Tibial artery (tissue), 4 donors: ENCODE measurements at regions not wholly inside any gene's neighbourhood (a gene's known extent, or its start where the extent isn't known, plus 50 kb on each side); places are given as distances from the start of the nearest gene placed in this dataset.

Experiments
- DNase-seq, 2 donors: peaks; one replicate each; pipeline ENCODE4 v3.0.0-alpha.2; 2019
- H3K27ac ChIP-seq, 2 donors: fragments of 200-600 bp; sonication (generic) in 1 of 2; 1 replicate in 1 of 2; 2 replicates in 1 of 2; pipeline ENCODE4 v1.5.1; 2018 to 2019; ENCODE audit warnings: mild to moderate bottlenecking in 1 of 2
- H3K27me3 ChIP-seq, 2 donors: fragments of 200-600 bp; sonication (generic) in 1 of 2; one replicate each; pipeline versions ENCODE4 v1.5.1 to v1.6.0; 2016 to 2019
- H3K36me3 ChIP-seq, 3 donors: fragments of 200-600 bp; sonication (generic) in 2 of 3; one replicate each; pipeline ENCODE4 v1.5.1; 2016 to 2019; ENCODE audit warnings: mild to moderate bottlenecking in 2 of 3
- H3K4me1 ChIP-seq, 4 donors: fragments of 200-600 bp; sonication (generic) in 2 of 4; 1 replicate in 3 of 4; 2 replicates in 1 of 4; pipeline ENCODE4 v1.5.1; 2016 to 2019
- H3K4me3 ChIP-seq, 2 donors: fragments of 200-600 bp; sonication (generic) in 1 of 2; 1 replicate in 1 of 2; 2 replicates in 1 of 2; pipeline ENCODE4 v1.5.1; 2018 to 2019; ENCODE audit warnings: mild to moderate bottlenecking in 2 of 2
- H3K9me3 ChIP-seq, 3 donors: fragments of 200-600 bp; sonication (generic) in 1 of 3; one replicate each; pipeline ENCODE4 v1.5.1; 2016 to 2019
- CTCF ChIP-seq, 2 experiments: fragments of 200-600 bp in 1 of 2; fragments of 450-650 bp in 1 of 2; IDR thresholded peaks; one replicate each; pipeline ENCODE4 v1.5.1; 2017 to 2019; ENCODE audit warnings: antibody characterized with exemption in 2 of 2, mild to moderate bottlenecking in 1 of 2, moderate library complexity in 1 of 2
- intact Hi-C: fragments of 100-400 bp; cut with DNase I; formaldehyde crosslinking; loops from one replicate; pipeline ENCODE4 v1.15.0; 2023; ENCODE audit warnings: low total_unique reads

- Histone ChIP-seq H3K4me1 (no peaks in the 10 kb centered on the region), H3K27me3 (no peaks in the 10 kb centered on the region), H3K4me3 (no peak overlapping the region), H3K27ac (no peak overlapping the region), H3K9me3 (no peaks in the 10 kb centered on the region), H3K36me3 (no peaks in the 10 kb centered on the region)
- no peak for DNase-seq
- intact Hi-C loops = no loop called here
- TF ChIP-seq CTCF (IDR thresholded peaks at IDR 0.05) = no peak
Measured at GRCh38 chr13:56338421-56338820, 802.3 kb upstream of the PRR20A start.

GRCh38 chr13:56347014-56347413 lies 793.7 kb upstream of the PRR20A start:
- H3K27me3 ChIP-seq = no peaks in the 10 kb centered on the region
- H3K36me3 ChIP-seq = no peaks in the 10 kb centered on the region
- no peaks in the 10 kb centered on the region for H3K9me3 ChIP-seq
- no peak for TF ChIP-seq CTCF (IDR thresholded peaks at IDR 0.05)
- no peak overlapping the region for H3K27ac ChIP-seq
- intact Hi-C loops = no loop called here
- DNase-seq = no peak
- H3K4me1 ChIP-seq = no peaks in the 10 kb centered on the region
- no peak overlapping the region for H3K4me3 ChIP-seq

GRCh38 chr13:56349866-56350265 lies 790.9 kb upstream of the PRR20A start:
- Histone ChIP-seq H3K36me3 (no peaks in the 10 kb centered on the region), H3K27me3 (no peaks in the 10 kb centered on the region), H3K9me3 (no peaks in the 10 kb centered on the region), H3K4me1 (peaks cover 0 to 9% (median 2%) of the 10 kb centered on the region in 4 donors), H3K27ac (no peak overlapping the region), H3K4me3 (no peak overlapping the region)
- intact Hi-C loops = no loop called here
- no peak for DNase-seq
- TF ChIP-seq CTCF (IDR thresholded peaks at IDR 0.05) = no peak

GRCh38 chr13:56351041-56351440 lies 789.7 kb upstream of the PRR20A start:
- TF ChIP-seq CTCF (IDR thresholded peaks at IDR 0.05) = no peak
- Histone ChIP-seq H3K27me3 (no peaks in the 10 kb centered on the region), H3K4me3 (no peak overlapping the region), H3K9me3 (no peaks in the 10 kb centered on the region), H3K27ac (no peak overlapping the region), H3K4me1 (peaks cover 0 to 9% (median 2%) of the 10 kb centered on the region in 4 donors), H3K36me3 (no peaks in the 10 kb centered on the region)
- DNase-seq = no peak
- intact Hi-C loops = no loop called here

GRCh38 chr13:56352361-56352760 lies 788.4 kb upstream of the PRR20A start:
- no peak for TF ChIP-seq CTCF (IDR thresholded peaks at IDR 0.05)
- DNase-seq = no peak
- H3K4me1 ChIP-seq = peaks cover 0 to 9% (median 2%) of the 10 kb centered on the region in 4 donors
- H3K36me3 ChIP-seq = no peaks in the 10 kb centered on the region
- no peak overlapping the region for H3K27ac ChIP-seq
- no peak overlapping the region for H3K4me3 ChIP-seq
- H3K27me3 ChIP-seq = no peaks in the 10 kb centered on the region
- intact Hi-C loops = no loop called here
- H3K9me3 ChIP-seq = no peaks in the 10 kb centered on the region

GRCh38 chr13:56352901-56353300 lies 787.8 kb upstream of the PRR20A start:
- no peaks in the 10 kb centered on the region for H3K36me3 ChIP-seq
- intact Hi-C loops = no loop called here
- H3K4me1 ChIP-seq = peaks cover 0 to 9% (median 2%) of the 10 kb centered on the region in 4 donors
- H3K27ac ChIP-seq = no peak overlapping the region
- TF ChIP-seq CTCF (IDR thresholded peaks at IDR 0.05) = no peak
- no peak overlapping the region for H3K4me3 ChIP-seq
- H3K27me3 ChIP-seq = no peaks in the 10 kb centered on the region
- no peaks in the 10 kb centered on the region for H3K9me3 ChIP-seq
- no peak for DNase-seq
